A549 (cell line): ENCODE measurements at regions not wholly inside any gene's neighbourhood (a gene's known extent, or its start where the extent isn't known, plus 50 kb on each side); places are given as distances from the start of the nearest gene placed in this dataset.

ENCODE experiments used
- HDAC2 ChIP-seq: fragments of 200-600 bp; sonication (generic); IDR thresholded peaks from 2 replicates; pipeline ENCODE4 v1.6.1; 2016
- POLR2A ChIP-seq: IDR thresholded peaks from 2 replicates; pipeline ENCODE4 v1.6.1; 2012; ENCODE audit warnings: mild to moderate bottlenecking, low read length
- TF ChIP-seq, protein P1 (sequence below): fragments of 200-600 bp; sonication (generic); IDR thresholded peaks from 2 replicates; pipeline ENCODE4 v1.6.1; 2016; ENCODE audit warnings: antibody characterized with exemption, mild to moderate bottlenecking, moderate library complexity
- TF ChIP-seq, protein P2 (sequence below): fragments of >200 bp; sonication (Bioruptor Twin); formaldehyde crosslinking; IDR thresholded peaks from 3 replicates; pipeline ENCODE4 v1.6.1; 2016
- TF ChIP-seq, protein P3 (sequence below): fragments of 450-650 bp; IDR thresholded peaks from 2 replicates; pipeline ENCODE4 v1.6.1; 2014; ENCODE audit warnings: antibody characterized with exemption
- TF ChIP-seq, protein P4 (sequence below): fragments of >200 bp; sonication (Bioruptor Twin); formaldehyde crosslinking; IDR thresholded peaks from 3 replicates; pipeline ENCODE4 v1.5.1; 2016

DNA sequence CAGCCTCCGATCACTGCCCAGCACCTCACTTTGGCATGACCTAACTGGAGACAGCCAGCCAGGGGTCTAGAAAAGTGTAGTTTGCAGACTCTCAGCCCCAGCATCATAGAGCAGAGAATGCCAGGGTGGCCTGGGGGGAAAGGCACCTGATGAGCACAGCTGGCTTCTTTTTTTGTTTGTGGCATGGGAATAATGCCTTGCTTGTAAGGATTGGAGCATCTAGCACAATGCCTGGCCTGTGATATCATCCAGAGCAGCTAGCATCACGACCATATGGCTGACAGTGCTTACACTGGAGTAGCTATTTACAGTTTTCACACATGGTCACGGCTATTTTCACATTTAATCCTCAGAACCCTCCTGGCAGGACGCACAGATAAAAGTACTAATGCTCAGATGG lies 594.8 kb upstream of the B3GAT1 start:
- TF ChIP-seq, protein P1, sequence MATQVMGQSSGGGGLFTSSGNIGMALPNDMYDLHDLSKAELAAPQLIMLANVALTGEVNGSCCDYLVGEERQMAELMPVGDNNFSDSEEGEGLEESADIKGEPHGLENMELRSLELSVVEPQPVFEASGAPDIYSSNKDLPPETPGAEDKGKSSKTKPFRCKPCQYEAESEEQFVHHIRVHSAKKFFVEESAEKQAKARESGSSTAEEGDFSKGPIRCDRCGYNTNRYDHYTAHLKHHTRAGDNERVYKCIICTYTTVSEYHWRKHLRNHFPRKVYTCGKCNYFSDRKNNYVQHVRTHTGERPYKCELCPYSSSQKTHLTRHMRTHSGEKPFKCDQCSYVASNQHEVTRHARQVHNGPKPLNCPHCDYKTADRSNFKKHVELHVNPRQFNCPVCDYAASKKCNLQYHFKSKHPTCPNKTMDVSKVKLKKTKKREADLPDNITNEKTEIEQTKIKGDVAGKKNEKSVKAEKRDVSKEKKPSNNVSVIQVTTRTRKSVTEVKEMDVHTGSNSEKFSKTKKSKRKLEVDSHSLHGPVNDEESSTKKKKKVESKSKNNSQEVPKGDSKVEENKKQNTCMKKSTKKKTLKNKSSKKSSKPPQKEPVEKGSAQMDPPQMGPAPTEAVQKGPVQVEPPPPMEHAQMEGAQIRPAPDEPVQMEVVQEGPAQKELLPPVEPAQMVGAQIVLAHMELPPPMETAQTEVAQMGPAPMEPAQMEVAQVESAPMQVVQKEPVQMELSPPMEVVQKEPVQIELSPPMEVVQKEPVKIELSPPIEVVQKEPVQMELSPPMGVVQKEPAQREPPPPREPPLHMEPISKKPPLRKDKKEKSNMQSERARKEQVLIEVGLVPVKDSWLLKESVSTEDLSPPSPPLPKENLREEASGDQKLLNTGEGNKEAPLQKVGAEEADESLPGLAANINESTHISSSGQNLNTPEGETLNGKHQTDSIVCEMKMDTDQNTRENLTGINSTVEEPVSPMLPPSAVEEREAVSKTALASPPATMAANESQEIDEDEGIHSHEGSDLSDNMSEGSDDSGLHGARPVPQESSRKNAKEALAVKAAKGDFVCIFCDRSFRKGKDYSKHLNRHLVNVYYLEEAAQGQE: no peak
- no peak for TF ChIP-seq POLR2A
- TF ChIP-seq, protein P2, sequence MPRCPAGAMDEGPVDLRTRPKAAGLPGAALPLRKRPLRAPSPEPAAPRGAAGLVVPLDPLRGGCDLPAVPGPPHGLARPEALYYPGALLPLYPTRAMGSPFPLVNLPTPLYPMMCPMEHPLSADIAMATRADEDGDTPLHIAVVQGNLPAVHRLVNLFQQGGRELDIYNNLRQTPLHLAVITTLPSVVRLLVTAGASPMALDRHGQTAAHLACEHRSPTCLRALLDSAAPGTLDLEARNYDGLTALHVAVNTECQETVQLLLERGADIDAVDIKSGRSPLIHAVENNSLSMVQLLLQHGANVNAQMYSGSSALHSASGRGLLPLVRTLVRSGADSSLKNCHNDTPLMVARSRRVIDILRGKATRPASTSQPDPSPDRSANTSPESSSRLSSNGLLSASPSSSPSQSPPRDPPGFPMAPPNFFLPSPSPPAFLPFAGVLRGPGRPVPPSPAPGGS: no peak
- TF ChIP-seq, protein P3, sequence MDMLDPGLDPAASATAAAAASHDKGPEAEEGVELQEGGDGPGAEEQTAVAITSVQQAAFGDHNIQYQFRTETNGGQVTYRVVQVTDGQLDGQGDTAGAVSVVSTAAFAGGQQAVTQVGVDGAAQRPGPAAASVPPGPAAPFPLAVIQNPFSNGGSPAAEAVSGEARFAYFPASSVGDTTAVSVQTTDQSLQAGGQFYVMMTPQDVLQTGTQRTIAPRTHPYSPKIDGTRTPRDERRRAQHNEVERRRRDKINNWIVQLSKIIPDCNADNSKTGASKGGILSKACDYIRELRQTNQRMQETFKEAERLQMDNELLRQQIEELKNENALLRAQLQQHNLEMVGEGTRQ: no peak
- TF ChIP-seq, protein P4, sequence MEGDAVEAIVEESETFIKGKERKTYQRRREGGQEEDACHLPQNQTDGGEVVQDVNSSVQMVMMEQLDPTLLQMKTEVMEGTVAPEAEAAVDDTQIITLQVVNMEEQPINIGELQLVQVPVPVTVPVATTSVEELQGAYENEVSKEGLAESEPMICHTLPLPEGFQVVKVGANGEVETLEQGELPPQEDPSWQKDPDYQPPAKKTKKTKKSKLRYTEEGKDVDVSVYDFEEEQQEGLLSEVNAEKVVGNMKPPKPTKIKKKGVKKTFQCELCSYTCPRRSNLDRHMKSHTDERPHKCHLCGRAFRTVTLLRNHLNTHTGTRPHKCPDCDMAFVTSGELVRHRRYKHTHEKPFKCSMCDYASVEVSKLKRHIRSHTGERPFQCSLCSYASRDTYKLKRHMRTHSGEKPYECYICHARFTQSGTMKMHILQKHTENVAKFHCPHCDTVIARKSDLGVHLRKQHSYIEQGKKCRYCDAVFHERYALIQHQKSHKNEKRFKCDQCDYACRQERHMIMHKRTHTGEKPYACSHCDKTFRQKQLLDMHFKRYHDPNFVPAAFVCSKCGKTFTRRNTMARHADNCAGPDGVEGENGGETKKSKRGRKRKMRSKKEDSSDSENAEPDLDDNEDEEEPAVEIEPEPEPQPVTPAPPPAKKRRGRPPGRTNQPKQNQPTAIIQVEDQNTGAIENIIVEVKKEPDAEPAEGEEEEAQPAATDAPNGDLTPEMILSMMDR: no peak
- TF ChIP-seq HDAC2: no peak
